Adrenal gland (tissue), 9 donors: ENCODE measurements at regions not wholly inside any gene's neighbourhood (a gene's known extent, or its start where the extent isn't known, plus 50 kb on each side); places are given as distances from the start of the nearest gene placed in this dataset.

Experiments
- DNase-seq, 7 donors: peaks; one replicate each; pipeline ENCODE4 v3.0.0-alpha.2; 2019 to 2020
- H3K27ac ChIP-seq, 5 donors: fragments of 200-600 bp; sonication (generic) in 4 of 5; 1 replicate in 3 of 5; 2 replicates in 2 of 5; pipeline versions ENCODE4 v1.5.1 to v1.8.0; 2016 to 2020; ENCODE audit warnings: mild to moderate bottlenecking in 1 of 5
- H3K27me3 ChIP-seq: fragments of 200-600 bp; 2 replicates; pipeline ENCODE4 v1.8.0; 2021
- H3K36me3 ChIP-seq, 2 donors: fragments of 200-600 bp; replicated peaks in 1 of 2; 1 replicate in 1 of 2; 2 replicates in 1 of 2; pipeline versions ENCODE4 v1.5.1 to v1.8.0; 2018 to 2022
- H3K4me1 ChIP-seq, 2 donors: fragments of 200-600 bp; replicated peaks in 1 of 2; 1 replicate in 1 of 2; 2 replicates in 1 of 2; pipeline versions ENCODE4 v1.5.1 to v1.8.0; 2018 to 2021
- H3K4me3 ChIP-seq, 4 donors: fragments of 200-600 bp; sonication (generic) in 3 of 4; one replicate each; pipeline ENCODE4 v1.5.1; 2016 to 2018
- H3K9me3 ChIP-seq, 3 donors: fragments of 200-600 bp; sonication (generic) in 1 of 3; replicated peaks in 1 of 3; 1 replicate in 2 of 3; 2 replicates in 1 of 3; pipeline versions ENCODE4 v1.5.1 to v1.8.0; 2016 to 2021
- CTCF ChIP-seq, 6 experiments: fragments of 450-650 bp in 4 of 6; fragments of 200-600 bp in 2 of 6; sonication (generic) in 1 of 6; IDR thresholded peaks; 1 replicate in 5 of 6; 2 replicates in 1 of 6; pipeline versions ENCODE4 v1.5.1 to v1.8.0; 2016 to 2021; ENCODE audit warnings: antibody characterized with exemption in 6 of 6, mild to moderate bottlenecking in 2 of 6, moderate library complexity in 1 of 6
- POLR2A ChIP-seq, 2 donors: fragments of 450-650 bp; IDR thresholded peaks; one replicate each; pipeline ENCODE4 v1.6.1; 2017; ENCODE audit warnings: antibody characterized with exemption in 2 of 2, mild to moderate bottlenecking in 2 of 2, moderate library complexity in 1 of 2
- WGBS, 4 donors: extraction: QIAGEN DNeasy Blood & Tissue Kit in 2 of 4; methylation state at CpG; one replicate each; pipeline versions ENCODE4 v1.1.5 to v1.1.7; 2013 to 2017; 5-methylcytosine and 5-hydroxymethylcytosine counted together
- intact Hi-C, 2 donors: fragments of 100-400 bp; cut with DNase I; formaldehyde crosslinking; loops; one replicate each; pipeline versions ENCODE4 v1.14.1 to v1.15.0; 2022 to 2023
- donor health status: healthy with polysubstance abuse.
- donor health status: Bipolar disorder and iron deficiency.
- donor health status: DM: yes; HTN: yes; CAD: no.
- donor health status: DM: no; HTN: no; CAD: no.
- donor health status: DM: no; HTN: no; CAD: no.

GRCh38 chr6:90739802-90740201, 152.9 kb upstream of the MAP3K7 start:
- Histone ChIP-seq H3K36me3 (no peaks in the 10 kb centered on the region), H3K27ac (no peak overlapping the region), H3K4me3 (no peak overlapping the region), H3K9me3 (no peaks in the 10 kb centered on the region), H3K4me1 (no peaks in the 10 kb centered on the region), H3K27me3 (no peaks in the 10 kb centered on the region)
- intact Hi-C loops = no loop called here
- DNase-seq = no peak
- 51 to 68% (median 64%) methylated on average over 4 of the region's 4 CpGs for WGBS, 4 donors
- no peak for TF ChIP-seq CTCF (IDR thresholded peaks at IDR 0.05)
- TF ChIP-seq POLR2A (IDR thresholded peaks at IDR 0.05) = no peak

DNA sequence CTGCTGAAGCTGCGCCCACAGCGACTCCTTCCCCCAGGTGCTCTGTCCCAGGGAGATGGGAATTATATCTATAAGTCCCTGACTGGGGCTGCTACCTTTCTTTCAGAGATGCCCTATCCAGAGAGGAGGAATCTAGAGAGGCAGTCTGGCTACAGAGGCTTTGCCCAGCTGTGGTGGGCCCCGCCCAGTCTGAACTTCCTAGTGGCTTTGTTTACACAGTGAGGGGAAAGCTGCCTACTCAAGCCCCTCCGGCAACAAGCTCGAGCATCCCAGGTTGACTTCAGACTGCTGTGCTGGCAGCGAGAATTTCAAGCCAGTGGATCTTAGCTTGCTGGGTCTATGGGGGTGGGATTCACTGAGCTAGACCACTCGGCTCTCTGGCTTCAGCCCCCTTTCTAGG, 152.5 kb upstream of the MAP3K7 start:
- Histone ChIP-seq H3K9me3 (no peaks in the 10 kb centered on the region), H3K4me1 (no peaks in the 10 kb centered on the region), H3K27ac (no peak overlapping the region), H3K4me3 (no peak overlapping the region), H3K27me3 (no peaks in the 10 kb centered on the region), H3K36me3 (no peaks in the 10 kb centered on the region)
- DNase-seq = no peak
- WGBS, 4 donors = 50 to 66% (median 61%) methylated on average over 1 to 7 of the region's 7 CpGs
- intact Hi-C loops = no loop called here
- TF ChIP-seq POLR2A (IDR thresholded peaks at IDR 0.05) = no peak
- no peak for TF ChIP-seq CTCF (IDR thresholded peaks at IDR 0.05)

DNA sequence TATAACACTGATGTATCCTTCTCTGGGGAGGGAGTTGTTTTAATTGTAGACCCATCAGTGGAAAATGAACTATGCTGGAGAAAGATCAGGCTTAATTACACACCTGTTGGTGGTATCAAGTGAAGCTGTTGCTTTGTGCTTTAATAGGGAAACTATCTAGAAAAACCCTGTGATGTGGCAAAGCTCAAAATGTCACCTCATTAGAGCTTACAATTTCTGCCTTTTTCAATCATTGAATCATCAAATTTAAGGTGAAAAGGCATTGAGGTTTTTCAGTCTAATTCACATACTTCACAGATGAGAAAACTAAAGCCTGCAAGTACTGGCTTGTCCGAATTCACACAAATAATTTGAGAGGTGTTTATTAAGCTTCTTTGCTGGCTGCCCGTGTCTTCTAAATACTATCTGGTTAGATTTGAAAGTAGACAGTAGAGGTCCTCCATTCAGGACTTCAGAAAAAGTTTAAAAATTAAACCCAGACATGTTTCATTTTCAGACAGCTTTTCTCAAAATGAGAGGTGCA, 143.3 kb upstream of the MAP3K7 start:
- Histone ChIP-seq H3K27me3 (no peaks in the 10 kb centered on the region), H3K4me3 (no peak overlapping the region), H3K36me3 (no peaks in the 10 kb centered on the region), H3K4me1 (no peaks in the 10 kb centered on the region), H3K27ac (no peak overlapping the region), H3K9me3 (no peaks in the 10 kb centered on the region)
- no peak for DNase-seq
- WGBS, 4 donors = 66 to 76% (median 70%) methylated on average over 2 of the region's 2 CpGs
- intact Hi-C loops = no loop called here
- TF ChIP-seq CTCF (IDR thresholded peaks at IDR 0.05) (no peak), POLR2A (IDR thresholded peaks at IDR 0.05) (no peak)

DNA sequence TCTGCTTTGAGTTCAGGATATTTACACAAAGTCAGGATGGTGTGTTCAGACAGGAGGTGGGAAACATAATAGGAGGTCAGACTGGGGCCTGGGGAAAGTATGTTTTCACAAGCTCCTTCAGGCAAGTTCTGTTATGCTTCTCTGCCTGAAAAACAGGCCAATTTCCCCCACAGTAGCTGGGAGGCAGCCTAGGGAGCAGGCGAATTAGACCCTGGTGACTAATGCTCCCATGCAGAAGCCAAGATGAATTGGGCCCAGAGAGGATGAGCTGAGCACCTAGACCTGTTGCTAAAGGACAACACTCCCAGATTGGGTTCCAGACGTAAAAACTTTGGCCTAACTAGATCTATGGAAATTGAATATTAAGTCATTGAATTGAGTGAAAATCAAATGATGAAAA, 142.2 kb upstream of the MAP3K7 start:
- Histone ChIP-seq H3K4me1 (no peaks in the 10 kb centered on the region), H3K27ac (no peak overlapping the region), H3K27me3 (no peaks in the 10 kb centered on the region), H3K36me3 (no peaks in the 10 kb centered on the region), H3K4me3 (no peak overlapping the region), H3K9me3 (no peaks in the 10 kb centered on the region)
- DNase-seq = no peak
- no peak for TF ChIP-seq CTCF (IDR thresholded peaks at IDR 0.05)
- no peak for TF ChIP-seq POLR2A (IDR thresholded peaks at IDR 0.05)
- intact Hi-C loops = no loop called here
- 38 to 68% (median 63%) methylated on average over 2 of the region's 2 CpGs for WGBS, 4 donors
